Retinal pigment epithelial cell (primary cell): ENCODE measurements at regions not wholly inside any gene's neighbourhood (a gene's known extent, or its start where the extent isn't known, plus 50 kb on each side); places are given as distances from the start of the nearest gene placed in this dataset.
A peak's percentile ranks its signal among the peaks of the same experiment; 100 is the strongest.

Source experiments
- DNase-seq: peaks from one replicate; pipeline ENCODE4 v3.0.0-alpha.2; 2010; ENCODE audit warnings: low read depth
- H3K4me3 ChIP-seq: 2 replicates; pipeline ENCODE4 v1.5.1; 2011; ENCODE audit warnings: mild to moderate bottlenecking, low read length, control low read depth, moderate library complexity
- TF ChIP-seq, protein P1 (sequence below): conservative IDR thresholded peaks from 2 replicates; pipeline ENCODE4 v1.5.1; 2011; ENCODE audit warnings: low read depth, low read length, control low read depth, inconsistent platforms

DNA sequence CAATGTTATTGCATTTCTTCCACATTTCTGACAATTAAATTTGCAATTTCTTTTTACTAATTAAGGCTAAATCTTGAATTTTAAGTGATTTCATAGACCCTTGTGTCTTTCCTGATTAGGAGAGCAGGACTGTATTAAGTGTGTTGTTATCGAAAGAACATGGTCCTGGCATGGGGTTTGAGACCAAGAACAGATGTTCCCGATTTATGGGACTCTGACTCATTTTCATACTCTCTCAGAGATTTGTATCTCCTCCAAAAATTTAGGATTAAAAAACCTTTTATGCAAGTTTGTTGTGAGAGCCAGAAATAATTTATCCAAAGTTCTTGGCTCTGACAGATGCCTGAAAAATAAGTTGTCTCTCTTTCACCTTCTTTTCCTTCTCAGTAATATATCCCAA, 589.3 kb upstream of the ARGLU1 start:
- H3K4me3 ChIP-seq: no peak overlapping the region
- TF ChIP-seq, protein P1, sequence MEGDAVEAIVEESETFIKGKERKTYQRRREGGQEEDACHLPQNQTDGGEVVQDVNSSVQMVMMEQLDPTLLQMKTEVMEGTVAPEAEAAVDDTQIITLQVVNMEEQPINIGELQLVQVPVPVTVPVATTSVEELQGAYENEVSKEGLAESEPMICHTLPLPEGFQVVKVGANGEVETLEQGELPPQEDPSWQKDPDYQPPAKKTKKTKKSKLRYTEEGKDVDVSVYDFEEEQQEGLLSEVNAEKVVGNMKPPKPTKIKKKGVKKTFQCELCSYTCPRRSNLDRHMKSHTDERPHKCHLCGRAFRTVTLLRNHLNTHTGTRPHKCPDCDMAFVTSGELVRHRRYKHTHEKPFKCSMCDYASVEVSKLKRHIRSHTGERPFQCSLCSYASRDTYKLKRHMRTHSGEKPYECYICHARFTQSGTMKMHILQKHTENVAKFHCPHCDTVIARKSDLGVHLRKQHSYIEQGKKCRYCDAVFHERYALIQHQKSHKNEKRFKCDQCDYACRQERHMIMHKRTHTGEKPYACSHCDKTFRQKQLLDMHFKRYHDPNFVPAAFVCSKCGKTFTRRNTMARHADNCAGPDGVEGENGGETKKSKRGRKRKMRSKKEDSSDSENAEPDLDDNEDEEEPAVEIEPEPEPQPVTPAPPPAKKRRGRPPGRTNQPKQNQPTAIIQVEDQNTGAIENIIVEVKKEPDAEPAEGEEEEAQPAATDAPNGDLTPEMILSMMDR: no peak
- no peak for DNase-seq

- TF ChIP-seq, protein P1: peak; percentile 38
- no peak for DNase-seq
- no peak overlapping the region for H3K4me3 ChIP-seq
Measured at GRCh38 chr13:107144432-107144831, 576.5 kb upstream of the ARGLU1 start.

GRCh38 chr13:107141767-107142166, 573.8 kb upstream of the ARGLU1 start:
- H3K4me3 ChIP-seq: no peak overlapping the region
- TF ChIP-seq, protein P1: no peak
- no peak for DNase-seq

DNA sequence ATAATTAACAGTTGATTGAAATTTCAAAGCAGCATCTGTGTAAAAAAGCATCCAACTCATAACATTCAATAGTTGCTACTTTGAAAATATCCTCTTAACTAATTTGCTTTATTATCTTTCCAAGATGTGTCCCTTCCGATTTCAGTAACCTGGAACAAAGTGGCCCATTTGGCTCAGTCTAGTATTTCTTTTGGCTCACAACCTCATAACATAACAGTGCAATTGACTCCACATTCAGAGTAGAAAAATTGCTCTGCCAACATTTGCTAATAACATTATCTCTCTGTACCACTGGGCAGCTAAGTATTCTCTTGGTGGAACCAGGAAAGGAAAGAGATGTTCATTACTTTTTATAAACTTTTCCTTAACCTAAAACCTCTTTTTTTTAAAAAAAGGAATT, 571.1 kb upstream of the ARGLU1 start:
- DNase-seq: no peak
- TF ChIP-seq, protein P1: no peak
- no peak overlapping the region for H3K4me3 ChIP-seq

DNA sequence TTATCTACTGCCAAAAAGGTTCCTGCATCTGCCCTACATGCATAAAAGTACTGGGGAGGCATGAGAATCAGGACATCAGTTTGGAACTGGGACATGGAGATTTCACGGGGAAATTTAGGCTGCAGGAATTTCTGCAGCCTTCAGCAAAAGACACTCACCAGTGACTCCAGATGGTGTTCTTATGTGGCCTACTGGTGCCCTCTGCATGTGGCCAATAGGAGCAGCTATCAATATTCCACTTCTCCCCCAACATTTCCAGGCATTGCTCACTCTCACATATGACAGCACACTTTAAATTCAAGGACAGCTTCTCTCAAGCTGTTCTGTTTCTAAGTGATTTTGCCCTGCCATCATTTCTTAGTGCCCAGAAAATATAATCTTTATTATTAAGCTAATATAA, 570.5 kb upstream of the ARGLU1 start:
- H3K4me3 ChIP-seq: no peak overlapping the region
- DNase-seq: no peak
- TF ChIP-seq, protein P1: peak; percentile 0

DNA sequence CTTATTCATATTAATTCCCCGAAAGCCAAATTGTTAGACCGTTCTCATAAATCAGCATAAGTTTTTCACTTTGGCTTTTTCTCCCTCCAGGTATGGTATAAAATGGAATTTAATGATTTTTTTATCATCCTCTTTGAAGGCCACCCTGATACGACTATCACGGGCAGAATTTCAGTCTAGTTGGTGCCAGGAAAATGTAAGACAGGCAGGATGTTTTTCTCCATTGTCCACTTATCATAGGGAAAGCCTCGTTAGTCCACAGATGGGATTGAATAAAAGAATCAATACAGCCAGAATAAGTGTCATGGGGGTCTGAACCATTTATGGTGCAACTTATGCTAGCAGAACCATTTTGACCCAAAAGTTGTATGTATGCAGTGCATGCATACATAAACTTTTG, 566.0 kb upstream of the ARGLU1 start:
- TF ChIP-seq, protein P1: no peak
- H3K4me3 ChIP-seq: no peak overlapping the region
- no peak for DNase-seq

- H3K4me3 ChIP-seq: no peak overlapping the region
- no peak for DNase-seq
- TF ChIP-seq, protein P1: no peak
Measured at GRCh38 chr13:107130566-107130965, 562.6 kb upstream of the ARGLU1 start.
